Testis (tissue), 2 donors: ENCODE measurements at regions not wholly inside any gene's neighbourhood (a gene's known extent, or its start where the extent isn't known, plus 50 kb on each side); places are given as distances from the start of the nearest gene placed in this dataset.

Experiments
- POLR2A ChIP-seq: fragments of 450-650 bp; IDR thresholded peaks from one replicate; pipeline ENCODE4 v1.6.1; 2017; ENCODE audit warnings: antibody characterized with exemption, mild to moderate bottlenecking, moderate library complexity
- TF ChIP-seq, protein P1 (sequence below), 3 experiments: fragments of 450-650 bp in 2 of 3; fragments of 200-600 bp in 1 of 3; sonication (generic) in 1 of 3; IDR thresholded peaks; one replicate each; pipeline ENCODE4 v1.5.1; 2016 to 2019; ENCODE audit warnings: antibody characterized with exemption in 3 of 3, mild to moderate bottlenecking in 2 of 3, moderate library complexity in 1 of 3

DNA sequence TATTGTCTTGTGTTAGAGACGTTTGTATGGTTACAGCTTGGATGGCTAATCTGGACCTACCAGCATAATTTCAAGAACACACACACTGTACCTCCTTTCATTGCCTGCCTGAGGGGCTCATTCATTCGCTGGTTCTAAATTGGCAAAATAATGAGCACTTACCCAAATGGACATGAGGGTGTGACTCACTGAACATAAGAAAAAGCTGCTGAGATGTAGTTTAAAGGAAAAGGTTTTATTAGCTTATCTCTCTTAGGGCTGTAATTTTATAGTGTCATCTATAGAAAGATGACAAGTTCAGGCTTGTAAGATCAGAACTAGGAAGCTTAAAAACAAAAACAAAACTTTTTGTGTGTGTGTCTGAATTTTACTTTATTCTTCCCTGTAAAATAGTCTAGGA is 120.7 kb upstream of the WNT7A start:
- TF ChIP-seq POLR2A, result no peak
- TF ChIP-seq, protein P1, sequence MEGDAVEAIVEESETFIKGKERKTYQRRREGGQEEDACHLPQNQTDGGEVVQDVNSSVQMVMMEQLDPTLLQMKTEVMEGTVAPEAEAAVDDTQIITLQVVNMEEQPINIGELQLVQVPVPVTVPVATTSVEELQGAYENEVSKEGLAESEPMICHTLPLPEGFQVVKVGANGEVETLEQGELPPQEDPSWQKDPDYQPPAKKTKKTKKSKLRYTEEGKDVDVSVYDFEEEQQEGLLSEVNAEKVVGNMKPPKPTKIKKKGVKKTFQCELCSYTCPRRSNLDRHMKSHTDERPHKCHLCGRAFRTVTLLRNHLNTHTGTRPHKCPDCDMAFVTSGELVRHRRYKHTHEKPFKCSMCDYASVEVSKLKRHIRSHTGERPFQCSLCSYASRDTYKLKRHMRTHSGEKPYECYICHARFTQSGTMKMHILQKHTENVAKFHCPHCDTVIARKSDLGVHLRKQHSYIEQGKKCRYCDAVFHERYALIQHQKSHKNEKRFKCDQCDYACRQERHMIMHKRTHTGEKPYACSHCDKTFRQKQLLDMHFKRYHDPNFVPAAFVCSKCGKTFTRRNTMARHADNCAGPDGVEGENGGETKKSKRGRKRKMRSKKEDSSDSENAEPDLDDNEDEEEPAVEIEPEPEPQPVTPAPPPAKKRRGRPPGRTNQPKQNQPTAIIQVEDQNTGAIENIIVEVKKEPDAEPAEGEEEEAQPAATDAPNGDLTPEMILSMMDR (IDR thresholded peaks at IDR 0.05), result no peak
